ENCODE measurements at regions not wholly inside any gene's neighbourhood (a gene's known extent, or its start where the extent isn't known, plus 50 kb on each side); places are given as distances from the start of the nearest gene placed in this dataset.
A peak's percentile ranks its signal among the peaks of the same experiment; 100 is the strongest.

GRCh38 chr4:20616848-20617247 lies 83.4 kb upstream of the PACRGL start:
- DNase-seq (ENCODE audit: low spot score, unreplicated experiment), result no peak
- no peak overlapping the region for H3K4me3 Mint-ChIP-seq (ENCODE audit: low read depth)
- no peaks in the 10 kb centered on the region for H3K9me3 Mint-ChIP-seq (ENCODE audit: low read depth)
- H3K27me3 Mint-ChIP-seq, result no peaks in the 10 kb centered on the region
- H3K36me3 Mint-ChIP-seq (ENCODE audit: insufficient read depth), result peaks cover 5% of the 10 kb centered on the region
- TF ChIP-seq CTCF (IDR thresholded peaks at IDR 0.05; ENCODE audit: unreplicated experiment), result no peak
- H3K4me1 Mint-ChIP-seq (ENCODE audit: low read depth), result peaks cover 9% of the 10 kb centered on the region
- H3K27ac Mint-ChIP-seq, result no peak overlapping the region

DNA sequence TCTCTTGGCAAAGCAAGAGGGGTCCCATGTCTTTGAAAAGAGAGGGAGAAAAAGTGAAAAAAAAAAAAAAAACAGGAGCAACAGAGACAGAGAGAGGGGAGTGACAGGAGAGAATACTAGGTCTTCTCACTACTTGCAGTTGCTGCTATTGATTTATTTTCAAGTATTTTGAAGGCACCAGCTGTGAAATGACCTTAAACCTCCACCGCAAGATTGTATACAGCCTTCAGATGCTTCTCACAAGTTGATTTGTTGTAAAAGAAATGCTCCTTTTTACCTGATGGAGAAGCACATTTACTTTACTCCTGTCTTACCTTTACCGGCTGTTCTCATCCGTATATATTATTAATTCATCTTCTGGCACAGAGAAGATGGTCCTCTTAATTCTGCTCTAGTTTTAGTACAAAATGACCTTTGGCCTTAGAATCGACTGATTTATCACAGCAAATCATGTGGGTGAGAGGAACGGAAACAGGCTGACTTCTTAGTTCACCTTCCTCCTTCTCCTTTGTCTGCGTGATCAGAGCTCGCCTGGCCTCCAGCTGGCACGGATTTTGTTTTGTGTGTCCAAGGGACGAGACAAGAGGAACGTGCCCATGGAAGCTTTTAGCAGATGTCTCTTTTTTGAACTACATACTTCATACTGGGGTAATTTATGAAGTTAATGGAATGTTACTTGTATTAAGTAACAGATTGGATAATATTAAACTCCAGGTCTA lies 82.4 kb upstream of the PACRGL start:
- no peaks in the 10 kb centered on the region for H3K27me3 Mint-ChIP-seq
- no peaks in the 10 kb centered on the region for H3K9me3 Mint-ChIP-seq (ENCODE audit: low read depth)
- no peak for DNase-seq (ENCODE audit: low spot score, unreplicated experiment)
- H3K36me3 Mint-ChIP-seq (ENCODE audit: insufficient read depth), result peaks cover 4% of the 10 kb centered on the region
- H3K27ac Mint-ChIP-seq, result peak overlapping the region; percentile 13
- H3K4me1 Mint-ChIP-seq (ENCODE audit: low read depth), result peaks cover 9% of the 10 kb centered on the region
- no peak overlapping the region for H3K4me3 Mint-ChIP-seq (ENCODE audit: low read depth)
- no peak for TF ChIP-seq CTCF (IDR thresholded peaks at IDR 0.05; ENCODE audit: unreplicated experiment)

DNA sequence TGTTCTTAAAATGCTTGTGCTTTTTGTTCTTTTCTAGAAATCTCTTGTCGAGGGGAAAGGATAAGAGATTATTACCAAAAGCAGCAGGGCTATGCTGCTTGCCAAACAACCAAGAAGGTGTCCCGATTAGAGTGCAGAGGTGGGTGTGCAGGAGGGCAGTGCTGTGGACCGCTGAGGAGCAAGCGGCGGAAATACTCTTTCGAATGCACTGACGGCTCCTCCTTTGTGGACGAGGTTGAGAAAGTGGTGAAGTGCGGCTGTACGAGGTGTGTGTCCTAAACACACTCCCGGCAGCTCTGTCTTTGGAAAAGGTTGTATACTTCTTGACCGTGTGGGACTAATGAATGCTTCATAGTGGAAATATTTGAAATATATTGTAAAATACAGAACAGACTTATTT lies 81.5 kb upstream of the PACRGL start:
- Mint-ChIP-seq H3K4me3 (ENCODE audit: low read depth) (no peak overlapping the region), H3K36me3 (ENCODE audit: insufficient read depth) (no peaks in the 10 kb centered on the region), H3K27me3 (no peaks in the 10 kb centered on the region), H3K27ac (peak overlapping the region; percentile 18), H3K9me3 (ENCODE audit: low read depth) (no peaks in the 10 kb centered on the region), H3K4me1 (ENCODE audit: low read depth) (peaks cover 11% of the 10 kb centered on the region)
- no peak for DNase-seq (ENCODE audit: low spot score, unreplicated experiment)
- no peak for TF ChIP-seq CTCF (IDR thresholded peaks at IDR 0.05; ENCODE audit: unreplicated experiment)

DNA sequence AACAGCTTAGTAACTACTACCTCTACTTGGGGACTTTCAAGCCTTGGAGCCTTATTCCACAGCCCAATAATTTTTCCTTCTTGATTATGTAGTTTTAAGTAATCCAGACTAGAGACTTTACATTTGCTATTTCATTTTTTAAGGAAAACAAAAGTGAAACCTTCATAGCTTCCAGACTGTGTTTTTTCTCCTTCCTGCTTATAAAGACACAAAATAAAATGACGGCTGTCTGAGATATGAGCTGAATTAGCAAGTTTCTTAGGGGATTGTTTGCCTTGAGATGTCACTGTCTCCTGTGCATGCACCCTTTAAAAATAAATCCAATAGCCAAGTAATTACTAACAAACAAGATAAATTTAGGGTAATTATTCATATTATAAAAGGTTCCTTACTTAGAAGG lies 78.8 kb upstream of the PACRGL start:
- peaks cover 23% of the 10 kb centered on the region for H3K4me1 Mint-ChIP-seq (ENCODE audit: low read depth)
- no peaks in the 10 kb centered on the region for H3K36me3 Mint-ChIP-seq (ENCODE audit: insufficient read depth)
- DNase-seq (ENCODE audit: low spot score, unreplicated experiment), result no peak
- H3K27me3 Mint-ChIP-seq, result no peaks in the 10 kb centered on the region
- H3K4me3 Mint-ChIP-seq (ENCODE audit: low read depth), result no peak overlapping the region
- H3K9me3 Mint-ChIP-seq (ENCODE audit: low read depth), result no peaks in the 10 kb centered on the region
- H3K27ac Mint-ChIP-seq, result no peak overlapping the region
- no peak for TF ChIP-seq CTCF (IDR thresholded peaks at IDR 0.05; ENCODE audit: unreplicated experiment)

DNA sequence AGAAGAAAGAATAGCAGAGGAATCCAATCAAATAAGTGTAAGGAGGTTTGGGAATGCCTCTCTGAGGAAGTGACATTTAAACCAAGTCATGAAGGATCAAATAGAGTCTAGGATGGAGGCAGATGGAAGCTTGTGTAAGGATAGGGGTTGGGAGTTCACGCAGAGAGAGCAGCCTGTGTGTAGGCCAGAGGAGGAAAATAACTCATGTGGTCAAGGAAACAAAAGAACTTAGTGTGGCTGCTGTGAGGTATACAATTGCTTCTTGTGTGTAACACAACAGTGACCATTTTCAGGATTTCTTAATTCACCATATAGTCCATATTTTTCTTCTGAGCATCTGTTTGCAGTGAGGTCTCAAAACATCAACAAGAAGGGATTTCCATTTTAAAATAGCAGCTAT lies 77.6 kb upstream of the PACRGL start:
- Mint-ChIP-seq H3K9me3 (ENCODE audit: low read depth) (no peaks in the 10 kb centered on the region), H3K4me1 (ENCODE audit: low read depth) (peaks cover 22% of the 10 kb centered on the region), H3K27ac (no peak overlapping the region), H3K27me3 (no peaks in the 10 kb centered on the region), H3K36me3 (ENCODE audit: insufficient read depth) (no peaks in the 10 kb centered on the region), H3K4me3 (ENCODE audit: low read depth) (no peak overlapping the region)
- no peak for TF ChIP-seq CTCF (IDR thresholded peaks at IDR 0.05; ENCODE audit: unreplicated experiment)
- DNase-seq (ENCODE audit: low spot score, unreplicated experiment), result no peak

Data from progenitor cell of endocrine pancreas (in vitro differentiated cells).